GM23338 (cell line): ENCODE measurements at regions not wholly inside any gene's neighbourhood (a gene's known extent, or its start where the extent isn't known, plus 50 kb on each side); places are given as distances from the start of the nearest gene placed in this dataset.

Source experiments
- CREB1 ChIP-seq: fragments of 250-450 bp; sonication (Bioruptor Pico); IDR thresholded peaks from 2 replicates; pipeline ENCODE4 v1.5.0; 2020; ENCODE audit warnings: low read depth, mild to moderate bottlenecking, moderate library complexity
- ETS1 ChIP-seq: IDR thresholded peaks from 2 replicates; pipeline ENCODE4 v1.6.1; 2016; ENCODE audit warnings: antibody characterized with exemption
- EZH2 ChIP-seq: fragments of 200-600 bp; sonication (generic); IDR thresholded peaks from one replicate; pipeline ENCODE4 v1.8.0; 2017; ENCODE audit warnings: antibody characterized with exemption, mild to moderate bottlenecking, low read depth; ENCODE audit not compliant: unreplicated experiment
- EZH2phosphoT487 ChIP-seq: fragments of 200-600 bp; sonication (generic); IDR thresholded peaks from one replicate; pipeline ENCODE4 v1.8.1; 2018; ENCODE audit warnings: antibody characterized with exemption; ENCODE audit not compliant: unreplicated experiment
- JUNB ChIP-seq: IDR thresholded peaks from one replicate; pipeline ENCODE4 v1.6.1; 2016; ENCODE audit warnings: antibody characterized with exemption; ENCODE audit not compliant: unreplicated experiment
- NANOG ChIP-seq: IDR thresholded peaks from 2 replicates; pipeline ENCODE4 v1.6.1; 2016; ENCODE audit warnings: antibody characterized with exemption, borderline replicate concordance
- POLR2AphosphoS5 ChIP-seq: IDR thresholded peaks from 2 replicates; pipeline ENCODE4 v1.6.1; 2016; ENCODE audit warnings: antibody characterized with exemption, low read depth
- ZNF462 ChIP-seq: fragments of 250-450 bp; sonication (Bioruptor Pico); IDR thresholded peaks from 2 replicates; pipeline ENCODE4 v1.5.0; 2020; ENCODE audit warnings: mild to moderate bottlenecking, moderate library complexity
- TF ChIP-seq, protein P1 (sequence below), 2 experiments: fragments of 200-600 bp in 1 of 2; sonication (generic) in 1 of 2; conservative IDR thresholded peaks; 2 replicates each; pipeline versions ENCODE4 v1.5.1 to v1.6.1; 2016 to 2017; ENCODE audit warnings: antibody characterized with exemption in 2 of 2, low read depth in 2 of 2, mild to moderate bottlenecking in 2 of 2, moderate library complexity in 1 of 2
- TF ChIP-seq, protein P2 (sequence below): IDR thresholded peaks from one replicate; pipeline ENCODE4 v1.6.1; 2018; ENCODE audit warnings: antibody characterized with exemption; ENCODE audit not compliant: unreplicated experiment

DNA sequence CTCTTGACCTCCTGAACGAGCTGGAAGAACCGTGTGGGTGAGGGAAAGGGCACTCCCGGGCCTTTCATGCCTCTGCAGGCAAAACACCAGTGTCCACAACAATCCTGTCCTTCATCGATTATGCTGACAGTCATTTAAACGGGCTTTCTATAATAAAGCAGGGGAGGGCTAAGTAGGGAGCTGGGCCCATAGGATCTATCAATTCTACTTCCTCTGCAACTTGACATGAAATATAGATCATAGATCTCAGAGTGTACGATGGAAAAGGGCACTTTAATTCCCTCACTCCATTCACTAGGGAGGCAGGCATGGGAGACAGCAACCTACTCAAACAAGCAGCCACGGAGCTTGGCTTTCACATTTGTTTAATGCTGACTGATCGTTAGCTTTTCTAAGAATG, 55.8 kb upstream of the WASF3 start:
- TF ChIP-seq, protein P1, sequence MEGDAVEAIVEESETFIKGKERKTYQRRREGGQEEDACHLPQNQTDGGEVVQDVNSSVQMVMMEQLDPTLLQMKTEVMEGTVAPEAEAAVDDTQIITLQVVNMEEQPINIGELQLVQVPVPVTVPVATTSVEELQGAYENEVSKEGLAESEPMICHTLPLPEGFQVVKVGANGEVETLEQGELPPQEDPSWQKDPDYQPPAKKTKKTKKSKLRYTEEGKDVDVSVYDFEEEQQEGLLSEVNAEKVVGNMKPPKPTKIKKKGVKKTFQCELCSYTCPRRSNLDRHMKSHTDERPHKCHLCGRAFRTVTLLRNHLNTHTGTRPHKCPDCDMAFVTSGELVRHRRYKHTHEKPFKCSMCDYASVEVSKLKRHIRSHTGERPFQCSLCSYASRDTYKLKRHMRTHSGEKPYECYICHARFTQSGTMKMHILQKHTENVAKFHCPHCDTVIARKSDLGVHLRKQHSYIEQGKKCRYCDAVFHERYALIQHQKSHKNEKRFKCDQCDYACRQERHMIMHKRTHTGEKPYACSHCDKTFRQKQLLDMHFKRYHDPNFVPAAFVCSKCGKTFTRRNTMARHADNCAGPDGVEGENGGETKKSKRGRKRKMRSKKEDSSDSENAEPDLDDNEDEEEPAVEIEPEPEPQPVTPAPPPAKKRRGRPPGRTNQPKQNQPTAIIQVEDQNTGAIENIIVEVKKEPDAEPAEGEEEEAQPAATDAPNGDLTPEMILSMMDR (conservative IDR thresholded peaks at IDR 0.05; ENCODE audit: low read depth in 2 of 2) = no peak
- no peak for TF ChIP-seq EZH2
- TF ChIP-seq POLR2AphosphoS5 = no peak
- TF ChIP-seq, protein P2, sequence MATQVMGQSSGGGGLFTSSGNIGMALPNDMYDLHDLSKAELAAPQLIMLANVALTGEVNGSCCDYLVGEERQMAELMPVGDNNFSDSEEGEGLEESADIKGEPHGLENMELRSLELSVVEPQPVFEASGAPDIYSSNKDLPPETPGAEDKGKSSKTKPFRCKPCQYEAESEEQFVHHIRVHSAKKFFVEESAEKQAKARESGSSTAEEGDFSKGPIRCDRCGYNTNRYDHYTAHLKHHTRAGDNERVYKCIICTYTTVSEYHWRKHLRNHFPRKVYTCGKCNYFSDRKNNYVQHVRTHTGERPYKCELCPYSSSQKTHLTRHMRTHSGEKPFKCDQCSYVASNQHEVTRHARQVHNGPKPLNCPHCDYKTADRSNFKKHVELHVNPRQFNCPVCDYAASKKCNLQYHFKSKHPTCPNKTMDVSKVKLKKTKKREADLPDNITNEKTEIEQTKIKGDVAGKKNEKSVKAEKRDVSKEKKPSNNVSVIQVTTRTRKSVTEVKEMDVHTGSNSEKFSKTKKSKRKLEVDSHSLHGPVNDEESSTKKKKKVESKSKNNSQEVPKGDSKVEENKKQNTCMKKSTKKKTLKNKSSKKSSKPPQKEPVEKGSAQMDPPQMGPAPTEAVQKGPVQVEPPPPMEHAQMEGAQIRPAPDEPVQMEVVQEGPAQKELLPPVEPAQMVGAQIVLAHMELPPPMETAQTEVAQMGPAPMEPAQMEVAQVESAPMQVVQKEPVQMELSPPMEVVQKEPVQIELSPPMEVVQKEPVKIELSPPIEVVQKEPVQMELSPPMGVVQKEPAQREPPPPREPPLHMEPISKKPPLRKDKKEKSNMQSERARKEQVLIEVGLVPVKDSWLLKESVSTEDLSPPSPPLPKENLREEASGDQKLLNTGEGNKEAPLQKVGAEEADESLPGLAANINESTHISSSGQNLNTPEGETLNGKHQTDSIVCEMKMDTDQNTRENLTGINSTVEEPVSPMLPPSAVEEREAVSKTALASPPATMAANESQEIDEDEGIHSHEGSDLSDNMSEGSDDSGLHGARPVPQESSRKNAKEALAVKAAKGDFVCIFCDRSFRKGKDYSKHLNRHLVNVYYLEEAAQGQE = no peak
- TF ChIP-seq CREB1 (CRISPR knock-in tag) = no peak
- TF ChIP-seq ETS1 = no peak
- TF ChIP-seq NANOG = no peak
- no peak for TF ChIP-seq ZNF462 (CRISPR knock-in tag)
- TF ChIP-seq JUNB = no peak
- no peak for TF ChIP-seq EZH2phosphoT487
